HepG2 (cell line): ENCODE measurements at regions not wholly inside any gene's neighbourhood (a gene's known extent, or its start where the extent isn't known, plus 50 kb on each side); places are given as distances from the start of the nearest gene placed in this dataset.

Source experiments
- ARID3A ChIP-seq: IDR thresholded peaks from 2 replicates; pipeline ENCODE4 v1.6.1; 2012; ENCODE audit warnings: low read depth, low read length, improper control_type of control experiment
- ARNT2 ChIP-seq: sonication (generic); formaldehyde crosslinking; IDR thresholded peaks from 2 replicates; pipeline ENCODE4 v1.8.0; 2022; ENCODE audit warnings: mild to moderate bottlenecking, low read depth, missing genetic modification reagents, moderate library complexity
- CBX1 ChIP-seq: IDR thresholded peaks from one replicate; pipeline ENCODE4 v1.6.1; 2016; ENCODE audit warnings: antibody characterized with exemption, low read depth
- DR1 ChIP-seq: sonication (generic); formaldehyde crosslinking; IDR thresholded peaks from 2 replicates; pipeline ENCODE4 v1.8.0; 2021; ENCODE audit warnings: mild to moderate bottlenecking, missing genetic modification reagents, inconsistent platforms
- DRAP1 ChIP-seq: IDR thresholded peaks from 2 replicates; pipeline ENCODE4 v1.6.1; 2016; ENCODE audit warnings: missing genetic modification reagents, missing compliant biosample characterization
- ELF1 ChIP-seq: sonication (generic); formaldehyde crosslinking; IDR thresholded peaks from 2 replicates; pipeline ENCODE4 v1.4.0; 2020; ENCODE audit warnings: missing genetic modification reagents
- GATA4 ChIP-seq: sonication (generic); IDR thresholded peaks from 2 replicates; pipeline ENCODE4 v1.6.1; 2016; ENCODE audit warnings: antibody characterized with exemption, low read depth, borderline replicate concordance
- KAT7 ChIP-seq: IDR thresholded peaks from 2 replicates; pipeline ENCODE4 v1.6.1; 2018; ENCODE audit warnings: borderline replicate concordance, missing compliant biosample characterization
- KLF9 ChIP-seq: IDR thresholded peaks from 2 replicates; pipeline ENCODE4 v1.6.1; 2016; ENCODE audit warnings: low read depth
- MIER2 ChIP-seq: IDR thresholded peaks from 2 replicates; pipeline ENCODE4 v1.6.1; 2016; ENCODE audit warnings: missing biosample characterization, missing genetic modification reagents
- MXD4 ChIP-seq: IDR thresholded peaks from 2 replicates; pipeline ENCODE4 v1.6.1; 2016; ENCODE audit warnings: mild to moderate bottlenecking, missing biosample characterization, missing genetic modification reagents
- MXI1 ChIP-seq: IDR thresholded peaks from 3 replicates; pipeline ENCODE4 v1.6.1; 2012; ENCODE audit warnings: low read depth, low read length, inconsistent platforms, borderline replicate concordance
- NFE2L2 ChIP-seq: fragments of 150-350 bp; IDR thresholded peaks from 2 replicates; pipeline ENCODE4 v1.6.1; 2014; ENCODE audit warnings: low read length
- NFIB ChIP-seq: sonication (generic); formaldehyde crosslinking; IDR thresholded peaks from 2 replicates; pipeline ENCODE4 v1.9.0; 2021; ENCODE audit warnings: missing genetic modification reagents, mild to moderate bottlenecking, borderline replicate concordance
- NFRKB ChIP-seq: fragments of 450-650 bp; IDR thresholded peaks from 2 replicates; pipeline ENCODE4 v1.6.1; 2017
- NR2C2 ChIP-seq: sonication (generic); formaldehyde crosslinking; IDR thresholded peaks from 2 replicates; pipeline ENCODE4 v1.4.0; 2020; ENCODE audit warnings: missing genetic modification reagents, mild to moderate bottlenecking, moderate library complexity, borderline replicate concordance
- NR2F6 ChIP-seq, 2 experiments: IDR thresholded peaks; 2 replicates each; pipeline ENCODE4 v1.6.1; 2016; ENCODE audit warnings: antibody characterized with exemption in 1 of 2, mild to moderate bottlenecking in 1 of 2
- POLR2G ChIP-seq: fragments of 200-400 bp; formaldehyde crosslinking; IDR thresholded peaks from 2 replicates; pipeline ENCODE4 v1.6.1; 2018; ENCODE audit warnings: mild to moderate bottlenecking, low read depth, low read length, moderate library complexity
- SIN3A ChIP-seq: IDR thresholded peaks from 2 replicates; pipeline ENCODE4 v1.6.1; 2011; ENCODE audit warnings: low read depth, mild to moderate bottlenecking, control low read depth, low read length, borderline replicate concordance
- TEAD3 ChIP-seq: optimal IDR thresholded peaks from 2 replicates; pipeline ENCODE3; 2016; ENCODE audit warnings: borderline replicate concordance
- ZBTB7A ChIP-seq: sonication (generic); formaldehyde crosslinking; IDR thresholded peaks from 2 replicates; pipeline ENCODE4 v1.8.0; 2022; ENCODE audit warnings: mild to moderate bottlenecking, missing genetic modification reagents
- ZFP41 ChIP-seq: sonication (generic); formaldehyde crosslinking; IDR thresholded peaks from 2 replicates; pipeline ENCODE4 v1.4.0; 2020; ENCODE audit warnings: mild to moderate bottlenecking, missing genetic modification reagents, borderline replicate concordance
- ZNF143 ChIP-seq: sonication (generic); formaldehyde crosslinking; IDR thresholded peaks from 2 replicates; pipeline ENCODE4 v1.4.0; 2020; ENCODE audit warnings: missing genetic modification reagents
- ZNF207 ChIP-seq: fragments of 450-650 bp; IDR thresholded peaks from 2 replicates; pipeline ENCODE4 v1.6.1; 2016; ENCODE audit warnings: antibody characterized with exemption, borderline replicate concordance
- ZNF430 ChIP-seq: sonication (generic); formaldehyde crosslinking; IDR thresholded peaks from 2 replicates; pipeline ENCODE4 v1.9.0; 2021; ENCODE audit warnings: mild to moderate bottlenecking, missing genetic modification reagents
- ZNF431 ChIP-seq: sonication (generic); formaldehyde crosslinking; IDR thresholded peaks from 2 replicates; pipeline ENCODE4 v1.9.0; 2022; ENCODE audit warnings: missing genetic modification reagents, low read depth, mild to moderate bottlenecking, borderline replicate concordance
- ZNF441 ChIP-seq: sonication (generic); formaldehyde crosslinking; IDR thresholded peaks from 2 replicates; pipeline ENCODE4 v1.7.0; 2021; ENCODE audit warnings: missing genetic modification reagents, borderline replicate concordance
- ZNF597 ChIP-seq: sonication (generic); formaldehyde crosslinking; IDR thresholded peaks from 2 replicates; pipeline ENCODE4 v1.5.0; 2020; ENCODE audit warnings: missing genetic modification reagents
- ZNF629 ChIP-seq: sonication (generic); formaldehyde crosslinking; conservative IDR thresholded peaks from 2 replicates; pipeline ENCODE4 v1.5.0; 2020; ENCODE audit warnings: missing genetic modification reagents
- ZNF644 ChIP-seq: IDR thresholded peaks from 2 replicates; pipeline ENCODE4 v1.6.1; 2016; ENCODE audit warnings: low read depth
- ZNF660 ChIP-seq: sonication (generic); formaldehyde crosslinking; IDR thresholded peaks from 2 replicates; pipeline ENCODE4 v1.5.1; 2020; ENCODE audit warnings: mild to moderate bottlenecking, low read depth, missing genetic modification reagents, borderline replicate concordance

GRCh38 chr13:33676045-33676989 lies 141.6 kb upstream of the RFC3 start (continued):
- TF ChIP-seq ARID3A (no peak), ZNF207 (no peak), ZNF660 (CRISPR knock-in tag) (no peak), POLR2G (peak; percentile 51; the same call in 1 of the 2 replicates), ELF1 (peak; percentile 66), ZFP41 (CRISPR knock-in tag) (no peak), KLF9 (CRISPR knock-in tag) (no peak), KAT7 (0 out of 2 replicates have a peak, but pooled peaks have one; percentile 9), ZNF430 (CRISPR knock-in tag) (no peak), NFRKB (no peak), ZBTB7A (CRISPR knock-in tag) (no peak), DRAP1 (no peak), DR1 (CRISPR knock-in tag) (peak; percentile 34; the same call in 1 of the 2 replicates), ZNF431 (CRISPR knock-in tag) (no peak), ZNF143 (no peak), CBX1 (no peak), ARNT2 (no peak), NR2F6 (IDR thresholded peaks at IDR 0.05) (no peak), NR2F6 (CRISPR knock-in tag; IDR thresholded peaks at IDR 0.05) (no peak), SIN3A (peak; percentile 64), MIER2 (CRISPR knock-in tag) (no peak), GATA4 (no peak), MXD4 (peak; percentile 16; the same call in 1 of the 2 replicates), NFE2L2 (no peak), TEAD3 (CRISPR knock-in tag) (peak; percentile 33), ZNF629 (CRISPR knock-in tag) (no peak), ZNF441 (CRISPR knock-in tag) (peak; percentile 83), NFIB (CRISPR knock-in tag) (no peak), ZNF644 (CRISPR knock-in tag) (peak; percentile 71; the same call in 1 of the 2 replicates), ZNF597 (no peak), NR2C2 (CRISPR knock-in tag) (no peak), MXI1 (peak; percentile 81; the same call in 1 of the 3 replicates)
